SIG-M5 treated with dmso at 0.1 percent for 504 hours (cell line): ENCODE measurements at regions not wholly inside any gene's neighbourhood (a gene's known extent, or its start where the extent isn't known, plus 50 kb on each side); places are given as distances from the start of the nearest gene placed in this dataset.

Experiments used
- DNase-seq: peaks from one replicate; lab custom pipeline; 2025; ENCODE audit not compliant: unreplicated experiment; lab: John Stamatoyannopoulos, UW

DNA sequence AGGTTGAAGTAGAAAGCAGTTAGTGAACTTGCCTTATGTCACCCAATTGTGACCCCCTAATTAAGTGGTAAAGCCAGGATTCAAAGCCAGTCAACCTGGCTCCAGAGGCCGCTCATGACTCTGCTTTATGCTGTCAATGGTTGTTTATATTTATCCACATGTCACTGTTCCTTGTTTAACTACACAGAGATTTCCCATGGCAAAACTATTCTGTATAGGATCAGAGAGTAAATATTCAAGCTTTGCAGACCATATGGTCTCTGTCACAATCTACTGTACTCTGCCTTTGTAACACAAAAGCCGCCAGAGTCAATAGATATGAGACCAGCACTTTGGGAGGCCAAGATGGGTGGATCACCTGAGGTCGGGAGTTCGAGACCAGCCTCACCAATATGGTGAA is 371.7 kb upstream of the PTBP2 start:
- no peak for DNase-seq

DNA sequence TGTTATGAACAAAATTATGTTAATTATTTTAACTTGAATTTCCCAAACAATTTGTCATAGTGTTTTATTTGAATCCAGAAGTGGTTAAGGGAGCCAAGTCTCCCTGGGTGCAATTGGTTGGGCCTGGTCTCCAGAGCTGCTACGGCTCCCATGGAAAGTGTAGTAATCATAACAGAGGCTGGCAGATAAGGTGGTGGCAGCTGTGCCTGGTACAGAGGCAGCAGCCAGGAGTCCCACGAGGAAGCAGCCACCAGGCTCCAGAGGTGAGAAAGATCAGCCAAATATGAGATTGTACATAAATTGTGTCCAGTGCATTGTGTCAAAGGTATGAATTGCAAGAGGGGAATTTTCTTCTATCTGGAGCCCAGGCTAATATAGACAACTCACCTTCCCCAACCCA is 368.9 kb upstream of the PTBP2 start:
- DNase-seq, result no peak

GRCh38 chr1:96355521-96355920 is 366.1 kb upstream of the PTBP2 start:
- DNase-seq, result no peak

- DNase-seq, result no peak
These were observed 365.6 kb upstream of the PTBP2 start for GRCh38 chr1:96355961-96356360.

- DNase-seq, result no peak
These were observed 364.3 kb upstream of the PTBP2 start for GRCh38 chr1:96357141-96357765.

GRCh38 chr1:96358057-96358456 is 363.5 kb upstream of the PTBP2 start:
- no peak for DNase-seq

DNA sequence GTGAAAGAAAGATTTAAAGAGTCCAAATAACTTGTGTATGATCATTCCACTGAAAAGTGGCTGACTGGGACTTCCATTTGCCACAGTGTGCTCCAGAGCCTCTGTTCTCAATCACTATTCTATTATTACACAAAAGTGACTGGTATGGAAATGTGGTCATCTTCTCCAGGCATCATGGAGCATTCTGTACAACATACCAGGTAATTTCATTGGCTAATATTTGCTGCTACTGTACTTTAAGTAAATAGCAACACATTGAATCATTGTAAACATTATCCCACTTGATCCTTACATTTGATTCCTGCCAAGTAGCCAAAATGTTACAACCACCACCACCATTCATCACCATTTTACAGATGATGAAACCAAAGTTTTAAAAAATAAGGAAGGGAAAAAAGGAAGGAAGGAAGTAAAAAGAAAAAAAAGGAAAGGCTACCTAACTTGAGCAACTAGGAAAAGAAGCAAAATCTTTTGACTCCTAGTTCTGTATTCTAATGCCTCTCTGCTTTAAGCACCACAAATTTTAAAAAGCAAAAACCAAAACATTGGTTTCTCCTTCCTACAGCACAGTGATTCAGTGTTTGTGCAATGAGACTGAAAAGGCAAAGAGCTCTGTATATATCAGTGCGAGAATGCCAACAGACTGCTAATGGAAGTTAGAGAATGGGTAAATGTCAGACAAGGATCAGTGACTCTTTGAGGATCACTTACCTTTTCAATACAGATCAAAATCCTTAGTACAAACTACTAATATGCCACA is 361.4 kb upstream of the PTBP2 start:
- DNase-seq, result peak; percentile 11

DNA sequence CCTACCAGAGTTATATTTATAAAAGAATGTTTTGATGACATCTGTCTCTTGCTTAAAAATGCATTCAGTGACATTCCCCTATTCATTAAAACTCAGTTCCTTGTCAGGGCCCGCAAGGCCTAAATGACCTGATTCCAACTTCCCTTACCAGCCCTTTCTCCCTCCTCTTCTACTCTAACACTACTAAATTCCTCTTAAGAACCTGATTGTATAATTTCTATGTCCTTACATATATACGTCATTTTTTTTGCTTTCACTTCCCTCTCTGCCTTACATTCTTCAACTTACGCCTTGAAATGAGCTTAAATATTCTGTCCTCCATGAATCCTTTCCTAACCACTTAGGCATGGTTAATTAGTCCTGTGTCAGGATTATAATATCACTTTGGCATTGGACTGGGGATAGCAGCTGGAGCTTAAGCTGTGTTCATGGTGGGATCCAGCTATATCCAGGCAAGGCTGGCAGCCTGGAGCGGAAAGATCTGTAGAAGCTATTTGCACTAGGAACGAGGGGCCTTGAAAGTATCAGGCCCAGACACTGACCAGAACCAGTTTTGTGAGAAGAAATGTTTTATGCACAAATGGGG is 360.2 kb upstream of the PTBP2 start:
- DNase-seq, result peak; percentile 64

GRCh38 chr1:96361961-96362360 is 359.6 kb upstream of the PTBP2 start:
- no peak for DNase-seq

- peak; percentile 94 for DNase-seq
These were observed 359.0 kb upstream of the PTBP2 start for GRCh38 chr1:96362623-96363022.

GRCh38 chr1:96363826-96364225 is 357.8 kb upstream of the PTBP2 start:
- no peak for DNase-seq

DNA sequence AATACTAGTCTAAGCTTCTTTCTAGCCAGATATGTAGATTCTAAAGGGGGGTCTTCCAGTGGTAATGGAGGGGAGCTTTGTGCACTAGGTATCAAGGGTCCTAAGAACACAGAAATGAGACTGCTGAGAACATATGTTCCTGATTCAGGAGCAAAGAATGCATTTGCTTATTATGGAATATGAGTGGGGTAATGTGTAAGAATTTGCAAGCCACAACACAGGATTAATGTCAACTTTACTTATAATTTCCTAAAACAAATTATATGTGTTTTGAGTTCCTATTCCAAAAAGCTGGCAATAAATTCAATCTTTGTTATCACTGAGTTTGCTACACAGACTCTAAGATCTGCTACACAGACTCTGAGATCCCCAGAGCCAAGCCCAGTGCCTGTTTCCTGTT is 357.0 kb upstream of the PTBP2 start:
- no peak for DNase-seq

DNA sequence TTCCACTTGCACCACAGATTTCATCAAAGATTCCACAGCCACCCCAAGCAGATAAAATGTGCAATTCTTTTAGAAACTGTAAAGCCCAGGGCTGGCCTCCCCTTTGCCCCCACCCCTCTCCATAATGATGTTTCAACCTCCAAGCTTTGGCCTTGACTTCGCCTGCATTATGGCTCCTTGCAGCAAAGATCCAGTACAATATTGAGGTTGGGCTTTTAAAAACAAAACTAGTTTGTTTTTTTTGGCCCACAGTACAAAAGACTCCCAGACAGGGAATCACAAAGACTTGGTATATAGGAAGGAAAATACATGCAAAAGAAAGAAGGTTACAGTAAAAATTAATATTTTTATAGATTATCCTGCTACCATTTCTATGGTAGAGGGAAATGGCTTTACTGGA is 356.5 kb upstream of the PTBP2 start:
- no peak for DNase-seq

DNA sequence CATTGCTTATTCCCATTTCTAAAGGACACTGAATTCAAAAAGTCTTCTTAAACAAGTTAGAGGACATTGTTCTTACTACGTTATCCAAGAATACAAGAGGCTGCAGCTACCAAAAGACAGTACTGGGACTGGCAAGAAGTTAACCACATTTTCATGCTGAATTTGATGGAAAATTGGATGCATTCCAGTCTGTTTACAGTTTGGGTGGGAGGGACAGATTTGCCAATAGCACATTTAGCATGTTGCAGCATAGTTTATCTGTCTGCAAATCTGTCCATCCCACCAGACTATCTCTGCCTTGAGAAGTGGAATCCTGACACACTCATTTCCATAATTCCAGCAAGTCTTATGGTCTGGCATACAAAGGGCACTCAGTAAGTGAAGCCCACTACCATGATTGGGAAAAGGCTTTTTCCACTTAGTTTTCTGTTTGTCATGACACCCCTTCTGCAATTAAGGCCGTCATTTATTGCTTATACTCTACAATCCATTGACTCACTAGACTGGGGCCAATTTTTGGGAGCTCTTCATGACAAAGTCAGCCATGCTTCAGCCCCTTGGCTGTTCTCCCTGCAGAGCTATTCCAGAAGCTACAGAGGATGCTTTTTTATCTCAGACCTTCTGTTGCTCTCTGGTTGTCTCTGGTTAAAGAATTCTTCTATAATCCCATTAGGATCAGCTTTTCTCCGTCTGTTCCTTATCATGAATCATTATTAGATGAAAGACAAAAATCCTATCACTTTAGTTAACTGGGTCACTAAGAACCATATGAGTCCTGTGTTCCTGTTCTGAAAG is 355.8 kb upstream of the PTBP2 start:
- DNase-seq, result no peak

GRCh38 chr1:96366516-96366915 is 355.1 kb upstream of the PTBP2 start:
- DNase-seq, result no peak

GRCh38 chr1:96367791-96368190 is 353.8 kb upstream of the PTBP2 start:
- DNase-seq, result no peak

DNA sequence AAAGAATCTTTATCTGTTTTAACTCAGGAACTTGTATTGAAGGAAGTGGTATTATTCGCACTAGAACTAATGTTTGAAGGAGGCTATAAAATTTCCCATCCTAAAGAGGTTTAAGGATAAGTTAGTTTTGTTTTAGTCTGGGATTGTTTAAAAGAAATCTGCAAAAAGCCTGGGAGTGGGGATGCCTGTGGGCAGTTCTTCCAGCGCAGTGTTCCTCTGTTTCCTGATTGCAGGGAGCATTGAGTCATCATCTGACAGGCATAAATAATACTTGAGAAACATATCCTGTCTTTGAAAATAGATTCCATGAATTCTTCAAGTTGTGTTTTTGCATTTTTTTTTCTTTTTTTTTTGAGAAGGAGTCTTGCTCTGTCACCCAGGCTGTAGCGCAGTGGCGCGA is 350.8 kb upstream of the PTBP2 start:
- no peak for DNase-seq

DNA sequence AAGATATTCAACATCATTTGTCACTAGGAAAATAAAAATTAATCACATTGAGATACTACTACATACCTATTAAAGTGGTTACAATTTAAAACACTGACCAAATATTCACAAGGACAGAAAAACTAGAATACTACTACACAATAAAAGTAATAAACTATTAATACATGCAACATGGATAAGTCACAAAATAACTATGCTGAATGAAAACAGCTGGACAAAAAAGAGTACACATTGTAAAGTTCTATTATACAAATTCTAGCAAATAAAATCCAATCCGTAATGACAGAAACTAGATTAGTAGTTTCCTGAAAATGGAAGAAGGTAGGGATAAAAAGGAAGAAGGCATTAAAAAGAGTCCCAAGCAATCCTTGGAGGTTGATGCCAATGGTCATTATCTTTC is 348.7 kb upstream of the PTBP2 start:
- no peak for DNase-seq

DNA sequence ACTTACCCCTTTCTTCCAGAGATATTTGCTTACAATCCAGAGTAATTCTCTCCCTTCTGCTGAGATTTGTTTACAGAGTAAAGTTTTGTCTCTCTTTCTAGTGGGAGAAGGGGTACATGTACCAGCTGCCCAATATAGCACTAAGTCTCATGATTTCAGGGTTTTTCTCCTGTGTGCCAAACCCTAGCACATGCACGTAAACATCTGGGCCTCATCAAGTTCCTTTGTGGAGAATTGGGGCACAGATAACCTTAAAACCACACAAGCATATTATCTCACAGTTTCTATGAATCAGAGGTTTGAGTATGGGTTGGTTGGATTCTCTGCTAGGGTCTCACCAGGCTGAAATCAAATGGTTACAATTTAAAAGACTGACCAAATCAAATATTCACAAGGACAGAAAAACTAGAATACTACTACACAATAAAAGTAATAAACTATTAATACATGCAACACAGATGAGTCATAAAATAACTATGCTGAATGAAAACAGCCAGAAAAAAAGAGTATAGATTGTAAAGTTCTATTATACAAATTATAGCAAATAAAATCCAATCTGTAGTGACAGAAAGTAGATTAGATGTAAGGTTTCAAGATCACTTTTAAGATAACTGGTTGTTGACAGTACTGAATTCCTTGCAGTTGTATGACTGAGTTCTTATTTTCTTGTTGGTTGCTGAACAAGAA is 347.4 kb upstream of the PTBP2 start:
- DNase-seq, result no peak

DNA sequence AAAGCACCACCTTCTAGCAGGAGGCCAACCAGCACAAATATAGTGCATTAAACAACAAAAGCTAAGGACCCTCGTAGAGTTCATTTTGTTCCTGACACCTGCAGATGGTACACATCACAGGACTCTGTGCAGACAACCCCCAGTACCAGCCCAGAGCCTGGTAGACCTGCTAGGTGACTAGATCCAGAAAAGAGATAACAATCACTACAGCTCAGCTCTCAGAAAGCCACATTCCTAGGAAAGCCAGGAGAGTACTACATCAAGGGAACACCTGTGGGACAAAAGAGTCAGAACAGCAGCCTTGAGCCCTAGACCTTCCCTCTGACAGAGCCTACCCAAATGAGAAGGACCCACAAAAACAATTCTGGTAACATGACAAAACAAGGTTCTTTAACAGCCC is 344.7 kb upstream of the PTBP2 start:
- DNase-seq, result no peak

DNA sequence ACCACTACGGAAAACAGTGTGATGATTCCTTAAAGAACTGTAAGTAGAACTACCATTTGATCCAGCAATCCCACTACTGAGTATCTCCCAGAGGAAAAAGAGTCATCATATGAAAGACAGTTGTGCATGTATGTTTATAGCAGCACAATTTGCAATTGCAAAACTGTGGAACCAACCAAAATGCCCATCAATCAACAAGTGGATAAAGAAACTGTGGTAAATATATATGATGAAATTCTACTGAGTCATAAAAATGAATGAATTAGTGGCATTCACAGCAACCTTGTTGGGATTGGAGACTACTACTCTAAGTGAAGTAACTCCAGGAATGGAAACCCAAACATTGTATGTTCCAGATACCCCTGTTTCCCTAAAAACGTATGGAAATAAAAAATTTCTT is 337.0 kb upstream of the PTBP2 start:
- DNase-seq, result no peak
